ENCODE measurements at regions not wholly inside any gene's neighbourhood (a gene's known extent, or its start where the extent isn't known, plus 50 kb on each side); places are given as distances from the start of the nearest gene placed in this dataset.

DNA sequence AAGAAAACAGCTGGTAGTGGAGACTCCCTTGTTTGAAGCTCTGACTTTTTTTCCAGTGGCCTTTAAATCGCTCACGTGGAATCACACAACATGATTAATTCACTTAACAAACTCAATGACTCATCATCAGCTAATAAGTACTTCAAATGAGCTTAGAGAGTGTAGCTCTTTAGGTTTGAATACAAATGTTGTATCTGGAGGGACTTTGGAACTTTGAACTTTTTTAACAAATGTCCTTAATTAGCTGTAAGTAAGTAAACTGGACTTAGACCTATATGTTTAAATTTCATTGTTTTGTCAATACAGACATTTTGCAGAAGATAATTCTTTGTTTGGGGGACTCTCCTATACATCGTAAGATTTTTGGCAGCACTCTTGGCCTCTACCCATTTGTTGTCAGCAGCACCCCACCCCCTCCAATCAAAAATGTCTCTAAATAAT is 581.1 kb downstream of the SPRY1 start (continued):
- TF ChIP-seq, protein P1, sequence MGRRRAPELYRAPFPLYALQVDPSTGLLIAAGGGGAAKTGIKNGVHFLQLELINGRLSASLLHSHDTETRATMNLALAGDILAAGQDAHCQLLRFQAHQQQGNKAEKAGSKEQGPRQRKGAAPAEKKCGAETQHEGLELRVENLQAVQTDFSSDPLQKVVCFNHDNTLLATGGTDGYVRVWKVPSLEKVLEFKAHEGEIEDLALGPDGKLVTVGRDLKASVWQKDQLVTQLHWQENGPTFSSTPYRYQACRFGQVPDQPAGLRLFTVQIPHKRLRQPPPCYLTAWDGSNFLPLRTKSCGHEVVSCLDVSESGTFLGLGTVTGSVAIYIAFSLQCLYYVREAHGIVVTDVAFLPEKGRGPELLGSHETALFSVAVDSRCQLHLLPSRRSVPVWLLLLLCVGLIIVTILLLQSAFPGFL (CRISPR knock-in tag; IDR thresholded peaks at IDR 0.05; ENCODE audit: borderline replicate concordance), result no peak

DNA sequence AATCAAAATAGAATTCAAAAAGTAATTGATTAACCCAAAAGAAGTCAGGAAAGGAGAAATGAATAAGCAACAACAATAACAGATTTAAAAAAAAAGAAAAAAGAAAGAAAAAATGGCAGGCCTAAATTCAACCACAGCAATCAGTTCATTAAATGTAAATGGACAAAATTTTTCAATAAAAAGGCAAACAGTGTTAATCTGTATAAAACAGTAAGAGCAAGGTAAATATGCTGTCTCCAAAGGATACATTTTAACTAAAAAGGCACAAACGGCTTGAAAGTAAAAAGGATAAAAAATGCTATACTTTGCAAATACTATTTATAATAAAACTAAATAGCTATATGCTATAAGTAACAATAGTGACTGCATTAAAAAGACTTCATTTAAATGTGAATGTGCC is 582.0 kb downstream of the SPRY1 start:
- DNase-seq (ENCODE audit: low spot score) (no peak), ATAC-seq (no peak)
- CTCF ChIA-PET, result no interaction called here
- Mint-ChIP-seq H3K9me3 (peaks cover 50% of the 10 kb centered on the region), H3K27ac (no peak overlapping the region), H3K4me1 (peaks cover 39% of the 10 kb centered on the region), H3K4me3 (no peak overlapping the region), H3K36me3 (peaks cover 41% of the 10 kb centered on the region), H3K27me3 (ENCODE audit: low read depth) (no peaks in the 10 kb centered on the region)
- POLR2A ChIA-PET, result no interaction called here
- no peak for TF ChIP-seq GRHL2 (CRISPR knock-in tag; IDR thresholded peaks at IDR 0.05; ENCODE audit: insufficient replicate concordance, severe bottlenecking)
- TF ChIP-seq, protein P2, sequence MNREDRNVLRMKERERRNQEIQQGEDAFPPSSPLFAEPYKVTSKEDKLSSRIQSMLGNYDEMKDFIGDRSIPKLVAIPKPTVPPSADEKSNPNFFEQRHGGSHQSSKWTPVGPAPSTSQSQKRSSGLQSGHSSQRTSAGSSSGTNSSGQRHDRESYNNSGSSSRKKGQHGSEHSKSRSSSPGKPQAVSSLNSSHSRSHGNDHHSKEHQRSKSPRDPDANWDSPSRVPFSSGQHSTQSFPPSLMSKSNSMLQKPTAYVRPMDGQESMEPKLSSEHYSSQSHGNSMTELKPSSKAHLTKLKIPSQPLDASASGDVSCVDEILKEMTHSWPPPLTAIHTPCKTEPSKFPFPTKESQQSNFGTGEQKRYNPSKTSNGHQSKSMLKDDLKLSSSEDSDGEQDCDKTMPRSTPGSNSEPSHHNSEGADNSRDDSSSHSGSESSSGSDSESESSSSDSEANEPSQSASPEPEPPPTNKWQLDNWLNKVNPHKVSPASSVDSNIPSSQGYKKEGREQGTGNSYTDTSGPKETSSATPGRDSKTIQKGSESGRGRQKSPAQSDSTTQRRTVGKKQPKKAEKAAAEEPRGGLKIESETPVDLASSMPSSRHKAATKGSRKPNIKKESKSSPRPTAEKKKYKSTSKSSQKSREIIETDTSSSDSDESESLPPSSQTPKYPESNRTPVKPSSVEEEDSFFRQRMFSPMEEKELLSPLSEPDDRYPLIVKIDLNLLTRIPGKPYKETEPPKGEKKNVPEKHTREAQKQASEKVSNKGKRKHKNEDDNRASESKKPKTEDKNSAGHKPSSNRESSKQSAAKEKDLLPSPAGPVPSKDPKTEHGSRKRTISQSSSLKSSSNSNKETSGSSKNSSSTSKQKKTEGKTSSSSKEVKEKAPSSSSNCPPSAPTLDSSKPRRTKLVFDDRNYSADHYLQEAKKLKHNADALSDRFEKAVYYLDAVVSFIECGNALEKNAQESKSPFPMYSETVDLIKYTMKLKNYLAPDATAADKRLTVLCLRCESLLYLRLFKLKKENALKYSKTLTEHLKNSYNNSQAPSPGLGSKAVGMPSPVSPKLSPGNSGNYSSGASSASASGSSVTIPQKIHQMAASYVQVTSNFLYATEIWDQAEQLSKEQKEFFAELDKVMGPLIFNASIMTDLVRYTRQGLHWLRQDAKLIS (CRISPR knock-in tag; IDR thresholded peaks at IDR 0.05; ENCODE audit: borderline replicate concordance), result no peak
- no peak for TF ChIP-seq TCF7 (CRISPR knock-in tag; IDR thresholded peaks at IDR 0.05; ENCODE audit: low read depth)
- no peak for TF ChIP-seq ZNF232 (CRISPR knock-in tag; IDR thresholded peaks at IDR 0.05)
- TF ChIP-seq, protein P3, sequence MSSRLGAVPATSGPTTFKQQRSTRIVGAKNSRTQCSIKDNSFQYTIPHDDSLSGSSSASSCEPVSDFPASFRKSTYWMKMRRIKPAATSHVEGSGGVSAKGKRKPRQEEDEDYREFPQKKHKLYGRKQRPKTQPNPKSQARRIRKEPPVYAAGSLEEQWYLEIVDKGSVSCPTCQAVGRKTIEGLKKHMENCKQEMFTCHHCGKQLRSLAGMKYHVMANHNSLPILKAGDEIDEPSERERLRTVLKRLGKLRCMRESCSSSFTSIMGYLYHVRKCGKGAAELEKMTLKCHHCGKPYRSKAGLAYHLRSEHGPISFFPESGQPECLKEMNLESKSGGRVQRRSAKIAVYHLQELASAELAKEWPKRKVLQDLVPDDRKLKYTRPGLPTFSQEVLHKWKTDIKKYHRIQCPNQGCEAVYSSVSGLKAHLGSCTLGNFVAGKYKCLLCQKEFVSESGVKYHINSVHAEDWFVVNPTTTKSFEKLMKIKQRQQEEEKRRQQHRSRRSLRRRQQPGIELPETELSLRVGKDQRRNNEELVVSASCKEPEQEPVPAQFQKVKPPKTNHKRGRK (CRISPR knock-in tag; IDR thresholded peaks at IDR 0.05; ENCODE audit: borderline replicate concordance), result no peak
- TF ChIP-seq, protein P4, sequence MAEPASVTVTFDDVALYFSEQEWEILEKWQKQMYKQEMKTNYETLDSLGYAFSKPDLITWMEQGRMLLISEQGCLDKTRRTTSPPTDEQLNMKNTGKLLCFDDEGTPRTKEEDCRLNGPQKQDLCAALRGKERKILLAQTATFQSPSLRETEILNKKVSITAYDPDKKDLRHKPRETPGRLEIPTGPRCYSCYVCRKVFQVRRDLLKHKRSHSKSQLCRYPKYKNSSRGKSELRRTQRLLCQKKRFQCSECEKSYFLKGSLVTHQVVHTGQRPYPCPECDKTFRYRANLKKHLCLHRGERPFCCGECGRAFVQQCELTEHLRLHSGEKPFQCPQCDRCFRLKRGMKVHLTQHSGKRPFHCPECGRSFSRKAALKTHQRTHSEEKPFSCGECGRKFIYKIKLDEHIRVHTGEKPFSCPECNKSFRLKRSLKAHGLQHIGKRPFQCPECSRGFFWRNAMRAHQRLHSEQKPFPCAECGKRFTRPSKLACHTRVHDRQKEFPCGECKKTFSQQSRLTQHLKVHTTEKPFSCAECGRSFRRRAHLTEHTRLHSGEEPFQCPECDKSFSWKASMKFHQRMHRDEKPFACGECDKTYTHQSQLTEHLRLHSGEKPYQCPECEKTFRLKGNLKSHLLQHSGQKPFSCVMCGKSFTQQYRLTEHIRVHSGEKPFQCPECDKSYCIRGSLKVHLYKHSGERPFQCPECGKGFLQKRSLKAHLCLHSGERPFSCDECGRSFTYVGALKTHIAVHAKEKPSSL (CRISPR knock-in tag; conservative IDR thresholded peaks at IDR 0.05), result no peak
- no peak for TF ChIP-seq MYBL2 (CRISPR knock-in tag; IDR thresholded peaks at IDR 0.05)
- TF ChIP-seq, protein P5, sequence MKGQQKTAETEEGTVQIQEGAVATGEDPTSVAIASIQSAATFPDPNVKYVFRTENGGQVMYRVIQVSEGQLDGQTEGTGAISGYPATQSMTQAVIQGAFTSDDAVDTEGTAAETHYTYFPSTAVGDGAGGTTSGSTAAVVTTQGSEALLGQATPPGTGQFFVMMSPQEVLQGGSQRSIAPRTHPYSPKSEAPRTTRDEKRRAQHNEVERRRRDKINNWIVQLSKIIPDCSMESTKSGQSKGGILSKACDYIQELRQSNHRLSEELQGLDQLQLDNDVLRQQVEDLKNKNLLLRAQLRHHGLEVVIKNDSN (CRISPR knock-in tag; IDR thresholded peaks at IDR 0.05), result no peak
- no peak for TF ChIP-seq NFE2L1 (CRISPR knock-in tag; IDR thresholded peaks at IDR 0.05)
- no peak for TF ChIP-seq CREB1 (CRISPR knock-in tag; IDR thresholded peaks at IDR 0.05)
- TF ChIP-seq, protein P6, sequence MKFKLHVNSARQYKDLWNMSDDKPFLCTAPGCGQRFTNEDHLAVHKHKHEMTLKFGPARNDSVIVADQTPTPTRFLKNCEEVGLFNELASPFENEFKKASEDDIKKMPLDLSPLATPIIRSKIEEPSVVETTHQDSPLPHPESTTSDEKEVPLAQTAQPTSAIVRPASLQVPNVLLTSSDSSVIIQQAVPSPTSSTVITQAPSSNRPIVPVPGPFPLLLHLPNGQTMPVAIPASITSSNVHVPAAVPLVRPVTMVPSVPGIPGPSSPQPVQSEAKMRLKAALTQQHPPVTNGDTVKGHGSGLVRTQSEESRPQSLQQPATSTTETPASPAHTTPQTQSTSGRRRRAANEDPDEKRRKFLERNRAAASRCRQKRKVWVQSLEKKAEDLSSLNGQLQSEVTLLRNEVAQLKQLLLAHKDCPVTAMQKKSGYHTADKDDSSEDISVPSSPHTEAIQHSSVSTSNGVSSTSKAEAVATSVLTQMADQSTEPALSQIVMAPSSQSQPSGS (CRISPR knock-in tag; IDR thresholded peaks at IDR 0.05; ENCODE audit: borderline replicate concordance, low read depth), result no peak
- TF ChIP-seq, protein P7, sequence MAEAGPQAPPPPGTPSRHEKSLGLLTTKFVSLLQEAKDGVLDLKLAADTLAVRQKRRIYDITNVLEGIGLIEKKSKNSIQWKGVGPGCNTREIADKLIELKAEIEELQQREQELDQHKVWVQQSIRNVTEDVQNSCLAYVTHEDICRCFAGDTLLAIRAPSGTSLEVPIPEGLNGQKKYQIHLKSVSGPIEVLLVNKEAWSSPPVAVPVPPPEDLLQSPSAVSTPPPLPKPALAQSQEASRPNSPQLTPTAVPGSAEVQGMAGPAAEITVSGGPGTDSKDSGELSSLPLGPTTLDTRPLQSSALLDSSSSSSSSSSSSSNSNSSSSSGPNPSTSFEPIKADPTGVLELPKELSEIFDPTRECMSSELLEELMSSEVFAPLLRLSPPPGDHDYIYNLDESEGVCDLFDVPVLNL (CRISPR knock-in tag; IDR thresholded peaks at IDR 0.05; ENCODE audit: borderline replicate concordance, low read depth), result no peak
- no peak for TF ChIP-seq NR2C2 (CRISPR knock-in tag; IDR thresholded peaks at IDR 0.05)
- TF ChIP-seq, protein P1 (CRISPR knock-in tag; IDR thresholded peaks at IDR 0.05; ENCODE audit: borderline replicate concordance), result no peak
- TF ChIP-seq ZNF263 (CRISPR knock-in tag; IDR thresholded peaks at IDR 0.05; ENCODE audit: low read depth), result no peak
- TF ChIP-seq NFATC4 (CRISPR knock-in tag; IDR thresholded peaks at IDR 0.05), result no peak

All from WTC11 (cell line).